ENCODE measurements at regions not wholly inside any gene's neighbourhood (a gene's known extent, or its start where the extent isn't known, plus 50 kb on each side); places are given as distances from the start of the nearest gene placed in this dataset.
"Not testable (repeated sequence)": the region's sequence is repeated elsewhere in the genome, so short reads cannot be mapped to it uniquely, and the experiment has no call there.

DNA sequence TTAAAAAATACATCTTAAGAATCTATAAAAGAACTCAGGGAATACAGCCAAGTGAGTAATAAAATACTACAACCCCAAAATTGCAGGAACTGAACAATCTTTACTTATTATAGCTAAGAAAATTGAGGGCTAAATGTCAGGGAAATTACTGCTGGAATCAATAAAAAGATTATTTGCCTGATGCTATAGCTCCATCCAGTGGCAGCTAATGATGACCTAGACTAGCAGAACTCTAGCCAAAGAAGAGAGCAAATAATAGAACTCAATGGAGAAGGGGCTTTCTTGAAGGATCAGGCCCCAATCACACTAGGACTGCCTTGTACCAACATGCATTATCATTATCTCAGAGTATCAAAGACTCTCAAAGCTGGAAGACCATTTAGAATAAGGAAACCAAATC is 85.0 kb upstream of the FAM241A start:
- peak in 1 of 2 donors; percentile 57 for DNase-seq

DNA sequence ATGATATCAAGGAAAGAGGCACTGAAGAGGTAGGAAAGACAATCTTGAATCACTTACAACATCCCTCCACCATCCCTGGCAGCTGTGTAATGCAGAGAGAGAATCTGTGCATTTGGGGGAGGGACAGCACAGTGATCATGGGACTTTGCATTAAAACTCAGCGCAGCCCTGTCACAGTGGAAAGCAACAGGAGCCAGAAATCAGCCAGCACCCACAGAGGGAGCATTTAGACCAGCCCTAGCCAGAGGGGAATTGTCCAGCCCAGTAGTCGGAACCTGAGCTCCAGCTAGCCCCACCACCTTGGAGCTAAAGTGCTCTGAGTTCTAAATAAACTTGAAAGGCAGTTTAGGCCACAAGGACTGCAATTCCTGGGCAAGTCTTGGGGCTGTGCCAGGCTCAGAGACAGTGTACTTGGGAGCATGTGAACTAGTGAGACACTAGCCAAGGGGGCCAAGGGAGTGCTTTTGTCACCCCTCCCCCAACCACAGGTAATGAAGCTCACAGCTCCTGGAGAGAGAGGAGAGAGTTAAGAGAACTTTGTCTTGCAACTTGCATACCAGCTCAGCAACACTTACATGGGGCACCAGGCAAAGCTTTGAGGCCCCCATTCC is 83.9 kb upstream of the FAM241A start:
- DNase-seq, result no peak

DNA sequence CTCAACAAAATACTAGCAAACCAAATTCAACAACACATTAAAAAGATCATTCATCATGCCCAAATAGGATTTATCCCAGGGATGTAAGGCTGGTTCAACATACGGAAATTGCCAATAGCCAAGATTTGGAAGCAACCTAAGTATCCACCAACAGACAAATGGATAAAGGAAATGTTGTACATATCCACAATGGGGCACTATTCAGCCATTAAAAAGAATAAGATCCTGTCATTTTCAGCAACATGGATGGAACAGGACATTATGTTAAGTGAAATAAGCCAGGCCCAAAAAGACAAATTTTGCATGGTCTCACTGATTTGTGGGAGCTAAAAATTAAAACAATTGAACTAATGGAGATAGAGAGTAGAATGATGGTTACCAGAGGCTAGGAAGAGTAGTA is 82.0 kb upstream of the FAM241A start:
- no peak for DNase-seq

DNA sequence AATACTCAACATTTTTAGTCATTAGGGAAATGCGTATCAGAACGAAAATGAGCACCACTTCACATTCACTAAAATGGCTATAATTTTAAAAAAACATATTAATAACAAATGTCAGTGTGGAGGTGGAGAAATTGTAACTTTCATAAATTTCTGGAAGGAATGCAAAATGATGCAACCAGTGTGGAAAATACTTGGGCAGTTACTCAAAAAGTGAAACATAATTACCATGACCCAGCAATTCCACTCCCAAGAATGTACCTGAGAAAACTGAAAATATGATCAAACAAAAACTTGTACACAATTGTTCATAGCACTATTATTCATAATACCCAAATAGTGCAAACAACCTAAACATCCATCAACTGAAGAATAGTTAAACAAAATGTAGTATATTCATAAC is 76.1 kb upstream of the FAM241A start:
- no peak for DNase-seq

DNA sequence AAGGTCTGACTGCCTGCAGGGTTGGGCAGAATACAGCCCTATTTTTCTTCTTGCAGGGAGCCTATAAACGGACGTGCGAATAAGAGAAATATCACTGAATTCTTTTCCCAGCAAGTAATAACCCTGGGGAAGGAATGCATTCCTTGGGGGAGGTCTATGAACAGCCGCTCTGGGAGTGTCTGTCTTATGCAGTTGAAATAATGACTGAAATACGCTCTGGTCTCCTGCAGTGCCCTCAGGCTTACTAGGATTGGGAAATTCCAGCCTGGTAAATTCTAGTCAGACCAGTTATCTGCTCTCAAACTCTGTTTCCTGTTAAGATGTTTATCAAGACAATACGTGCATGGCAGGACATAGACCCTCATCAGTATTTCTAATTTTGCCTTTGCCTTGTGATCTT is 72.1 kb upstream of the FAM241A start:
- DNase-seq, result no peak

DNA sequence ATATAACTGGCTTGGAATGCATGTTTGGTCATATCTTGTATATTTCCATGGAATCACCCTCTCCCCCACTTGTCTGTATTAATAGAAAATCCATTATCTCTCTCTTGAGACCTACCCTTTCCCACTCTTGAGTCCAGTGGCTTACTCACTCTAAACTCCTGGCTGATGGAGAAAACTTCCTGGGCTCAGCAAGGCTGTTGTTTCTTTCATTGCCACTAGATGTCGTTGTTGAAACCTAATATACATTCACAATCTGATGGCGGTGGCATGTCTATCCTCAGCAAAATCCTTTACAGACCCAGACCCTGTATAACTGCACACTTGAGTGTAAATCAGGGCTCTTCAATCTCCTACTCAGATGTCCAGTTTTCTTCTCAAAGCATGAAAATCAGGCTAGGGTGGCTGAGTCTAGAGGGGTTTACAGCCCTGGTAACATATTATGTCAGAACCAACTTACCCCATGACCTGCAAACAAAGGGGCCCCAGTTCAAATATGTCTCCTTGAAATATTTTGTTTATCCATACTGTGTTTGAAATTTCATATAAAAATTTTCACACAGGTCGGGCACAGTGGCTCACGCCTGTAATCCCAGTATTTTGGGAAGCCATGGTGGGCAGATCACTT is 70.0 kb upstream of the FAM241A start:
- peak; percentile 43 to 84 for DNase-seq

DNA sequence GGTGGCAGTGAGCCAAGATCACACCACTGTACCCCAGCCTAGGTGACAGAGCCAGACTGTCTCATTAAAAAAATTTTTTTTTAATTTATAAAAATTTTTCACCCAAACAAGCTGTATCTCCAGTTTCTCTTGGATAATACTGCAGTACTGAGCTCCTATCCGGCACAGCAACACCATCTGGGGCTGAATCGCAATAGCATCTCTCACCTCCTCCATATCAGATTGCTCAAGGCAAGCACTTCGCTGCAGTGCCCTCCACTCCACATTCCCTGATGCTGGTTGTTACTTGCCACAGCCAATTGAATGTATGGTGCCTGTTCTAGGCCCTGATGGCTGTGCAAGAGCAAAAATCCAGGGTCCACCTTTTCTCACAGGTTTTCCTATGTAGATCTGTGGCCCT is 69.3 kb upstream of the FAM241A start:
- DNase-seq, result peak in 1 of 2 donors; percentile 23

DNA sequence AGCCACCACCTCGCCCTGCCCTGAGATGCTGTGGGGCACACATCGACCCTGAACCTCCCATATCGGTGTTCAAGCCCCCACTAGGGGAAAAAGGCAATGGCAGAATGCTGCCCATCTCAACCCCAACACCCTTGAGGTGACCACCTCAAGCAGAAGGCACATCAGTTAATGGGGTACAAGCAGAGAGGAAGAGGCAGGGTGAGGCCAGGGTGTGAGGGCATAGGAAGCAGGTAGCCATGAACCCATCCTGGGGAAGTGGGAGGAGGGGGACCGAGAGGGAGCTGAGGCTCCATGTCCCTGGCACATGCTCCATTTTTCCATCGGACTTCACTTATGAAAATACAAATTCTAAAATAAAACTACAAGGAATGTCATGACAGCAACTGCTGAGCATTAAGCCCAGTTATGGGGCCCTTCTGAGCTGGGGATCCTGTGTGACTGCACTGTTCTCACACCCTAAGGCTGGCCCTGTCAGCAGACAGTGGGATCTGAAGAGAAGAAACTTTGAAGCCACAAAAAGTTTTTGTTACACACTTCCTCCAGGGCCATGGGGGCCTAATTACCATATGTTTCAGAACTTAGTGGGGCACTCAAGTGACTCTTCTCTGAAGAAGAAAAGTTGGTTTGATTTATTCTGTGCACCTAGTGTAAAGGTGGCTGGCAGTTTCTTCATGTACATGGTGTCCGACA is 68.2 kb upstream of the FAM241A start:
- no peak for DNase-seq

DNA sequence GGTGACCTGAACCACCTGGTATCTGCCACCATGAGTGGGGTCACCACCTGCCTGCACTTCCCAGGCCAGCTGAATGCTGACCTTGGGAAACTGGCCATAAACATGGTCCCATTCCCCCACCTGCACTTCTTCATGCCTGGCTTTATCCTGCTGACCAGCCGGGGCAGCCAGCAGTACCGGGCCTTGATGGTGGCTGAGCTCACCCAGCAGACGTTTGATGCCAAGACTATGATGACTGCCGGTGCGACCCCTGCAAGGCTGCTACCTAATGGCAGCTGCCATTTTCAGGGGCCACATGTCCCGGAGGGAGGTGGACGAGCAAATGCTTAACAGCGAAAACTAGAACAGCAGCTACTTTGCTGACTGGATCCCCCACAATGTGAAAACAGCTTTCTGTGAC is 67.5 kb upstream of the FAM241A start:
- DNase-seq, result no peak

DNA sequence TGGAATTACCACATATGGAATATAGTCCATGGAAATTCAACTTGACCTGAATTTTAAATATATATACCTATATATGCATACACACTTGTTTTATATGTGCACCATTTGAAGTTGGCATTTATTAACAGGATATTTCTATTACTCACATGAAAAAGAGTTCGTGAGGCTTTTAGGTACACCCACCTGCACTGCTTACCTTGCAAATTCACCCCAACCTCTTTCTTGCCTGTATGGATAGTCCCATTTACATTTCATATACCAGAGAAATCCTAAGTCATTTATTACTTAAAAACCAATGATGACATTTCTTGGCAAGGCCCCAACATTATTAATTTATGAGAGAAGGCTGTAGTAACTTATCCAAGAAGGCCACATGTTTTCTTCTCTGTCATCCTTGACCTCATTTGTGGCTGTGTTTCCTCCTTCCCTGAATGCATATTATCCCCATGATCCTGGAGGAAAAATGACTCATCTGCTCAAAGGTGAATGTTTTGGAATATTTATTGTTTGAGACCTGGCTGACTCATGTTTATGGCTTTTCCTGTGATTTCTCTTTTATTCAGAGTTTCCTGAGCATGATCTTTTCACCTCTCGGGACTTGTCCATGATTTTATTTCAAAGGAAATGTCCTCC is 62.2 kb upstream of the FAM241A start:
- DNase-seq, result no peak

DNA sequence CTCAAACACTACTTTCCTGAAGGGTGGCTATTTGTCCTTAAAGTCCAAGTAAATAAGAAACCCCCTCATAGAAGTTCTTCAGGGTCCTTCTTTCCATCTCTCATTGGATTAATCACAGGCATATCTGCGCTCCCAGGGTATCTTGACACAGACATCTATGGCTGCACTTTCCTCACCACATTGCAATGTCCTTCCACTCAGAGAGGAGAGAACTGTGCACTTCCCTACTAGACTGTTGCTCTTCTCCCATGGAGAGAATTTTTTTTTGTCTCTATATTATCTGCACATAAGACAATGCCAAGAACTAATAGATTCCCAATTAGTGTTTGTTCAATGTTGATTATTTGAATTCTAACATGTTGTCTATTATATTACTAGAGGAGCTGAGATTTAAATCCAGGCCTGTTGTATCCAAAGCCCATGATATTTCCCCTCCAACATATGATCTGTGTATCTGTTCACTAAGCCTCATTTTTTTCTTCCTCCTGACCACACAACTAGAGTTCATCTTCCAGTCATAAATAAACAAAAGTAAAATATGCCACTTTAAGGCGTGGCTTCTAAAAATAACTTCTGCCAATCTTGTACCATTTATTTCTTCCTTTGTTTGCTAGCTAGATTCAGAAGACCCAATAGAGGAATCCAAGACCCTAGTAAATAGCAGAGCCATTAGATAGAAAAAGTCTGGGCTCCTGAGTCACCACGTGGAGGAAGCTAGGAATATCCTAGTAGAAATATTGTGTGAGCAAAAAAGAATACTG is 61.5 kb upstream of the FAM241A start:
- no peak for DNase-seq

DNA sequence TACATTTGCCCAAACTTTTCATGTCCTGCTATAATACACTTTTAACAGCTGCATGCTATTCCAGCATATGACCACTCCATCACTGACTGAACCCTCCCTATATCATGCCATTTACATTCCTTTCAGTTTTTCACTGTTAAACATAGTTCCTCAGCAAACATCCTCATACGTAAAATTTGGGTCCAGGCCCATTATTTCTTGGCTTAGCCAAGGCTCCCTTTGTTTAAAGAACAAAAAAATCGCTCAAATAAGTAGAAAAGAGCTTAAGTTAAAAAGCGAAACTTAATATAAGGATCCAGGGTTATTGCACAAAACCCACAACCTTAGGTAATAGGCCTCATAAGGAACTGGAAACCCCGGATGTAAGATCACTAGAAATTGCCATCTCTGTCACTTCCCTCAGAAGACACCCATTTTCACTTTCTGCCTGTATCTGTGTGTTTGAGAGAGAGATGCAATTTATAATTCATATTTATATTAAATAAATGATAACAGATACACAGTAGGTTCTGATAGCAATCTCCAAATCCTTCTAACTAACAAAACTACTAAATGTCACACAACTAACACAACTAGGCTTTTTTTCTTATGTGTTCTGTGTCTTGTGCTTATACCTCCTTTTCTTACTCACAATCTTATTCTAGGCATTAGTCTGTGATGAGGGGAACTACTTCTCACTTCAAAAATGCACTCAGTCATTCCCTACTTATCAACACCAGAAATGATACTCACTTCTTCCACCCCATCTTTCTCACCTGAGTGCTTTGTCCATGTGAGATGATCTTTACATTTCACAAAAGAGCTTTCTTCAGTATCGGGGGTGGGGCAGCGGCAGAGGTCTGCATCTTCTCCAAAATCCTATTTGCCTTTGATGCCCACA is 59.9 kb upstream of the FAM241A start:
- peak; percentile 90 to 91 for DNase-seq

DNA sequence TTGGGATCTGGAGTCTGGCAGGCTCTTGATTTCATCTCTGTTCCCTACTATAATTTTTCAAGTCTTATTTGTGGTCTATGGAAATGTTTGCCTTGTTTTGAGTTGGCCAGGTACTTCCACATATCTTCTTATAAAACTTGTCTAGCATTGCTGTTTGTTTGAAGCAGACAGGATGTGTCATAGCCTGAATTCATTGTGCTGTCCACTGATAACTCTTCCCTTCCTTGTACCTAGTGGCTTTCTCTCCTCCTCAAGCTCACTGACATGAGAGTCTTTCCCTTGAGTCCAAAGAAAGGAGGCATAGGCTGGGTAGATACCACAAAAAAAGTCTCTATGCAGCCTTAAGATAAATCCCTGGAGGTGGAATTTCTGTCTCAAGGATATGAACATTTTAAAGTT is 59.2 kb upstream of the FAM241A start:
- DNase-seq, result no peak

DNA sequence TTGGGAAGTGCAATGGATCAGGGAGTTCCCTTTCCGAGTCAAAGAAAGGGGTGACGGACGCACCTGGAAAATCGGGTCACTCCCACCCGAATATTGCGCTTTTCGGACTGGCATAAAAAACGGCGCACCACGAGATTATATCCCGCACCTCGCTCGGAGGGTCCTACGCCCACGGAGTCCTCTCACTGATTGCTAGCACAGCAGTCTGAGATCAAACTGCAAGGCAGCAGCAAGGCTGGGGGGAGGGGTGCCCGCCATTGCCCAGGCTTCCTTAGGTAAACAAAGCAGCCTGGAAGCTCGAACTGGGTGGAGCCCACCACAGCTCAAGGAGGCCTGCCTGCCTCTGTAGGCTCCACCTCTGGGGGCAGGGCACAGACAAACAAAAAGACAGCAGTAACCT is 58.6 kb upstream of the FAM241A start:
- DNase-seq, result not testable (repeated sequence)

DNA sequence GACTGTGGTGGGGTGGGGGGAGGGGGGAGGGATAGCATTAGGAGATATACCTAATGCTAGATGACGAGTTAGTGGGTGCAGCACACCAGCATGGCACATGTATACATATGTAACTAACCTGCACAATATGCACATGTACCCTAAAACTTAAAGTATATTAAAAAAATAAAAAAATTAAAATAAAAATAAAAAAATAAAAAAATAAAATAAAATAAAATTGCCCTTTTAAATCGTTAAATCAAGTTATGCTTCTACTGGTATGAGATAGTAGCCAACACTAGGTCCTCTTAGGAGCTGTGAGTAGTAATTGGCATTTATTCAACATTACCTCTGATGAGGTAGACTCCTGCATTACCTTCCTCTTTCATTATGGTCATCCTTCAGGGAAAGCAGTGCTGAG is 52.9 kb upstream of the FAM241A start:
- not testable (repeated sequence) for DNase-seq

DNA sequence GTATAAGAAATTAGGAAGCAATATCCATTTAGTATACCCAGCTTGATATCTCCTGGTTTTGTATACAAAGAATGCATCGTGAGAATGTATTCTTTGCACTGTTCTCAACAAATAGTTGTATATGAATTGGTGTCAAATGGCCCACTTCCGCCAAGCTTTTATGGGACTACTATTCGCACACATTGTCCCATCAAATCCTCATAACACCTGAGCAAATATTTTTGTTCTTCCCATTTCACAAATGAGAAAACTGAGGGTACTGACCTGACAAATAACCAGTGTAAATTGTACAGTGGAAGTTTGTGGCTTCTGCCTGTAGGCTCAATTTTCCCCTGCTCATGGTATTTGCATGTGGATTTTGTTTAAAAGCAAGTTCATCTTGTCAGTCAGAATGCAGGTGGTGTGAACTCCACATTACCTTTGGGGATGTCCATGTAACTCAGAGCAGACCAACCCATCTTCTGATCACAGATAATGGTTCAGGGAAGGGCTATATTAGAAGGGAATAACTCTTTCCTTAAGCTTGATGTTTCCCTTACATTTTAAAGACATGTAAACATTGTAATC is 51.5 kb upstream of the FAM241A start:
- DNase-seq, result no peak

DNA sequence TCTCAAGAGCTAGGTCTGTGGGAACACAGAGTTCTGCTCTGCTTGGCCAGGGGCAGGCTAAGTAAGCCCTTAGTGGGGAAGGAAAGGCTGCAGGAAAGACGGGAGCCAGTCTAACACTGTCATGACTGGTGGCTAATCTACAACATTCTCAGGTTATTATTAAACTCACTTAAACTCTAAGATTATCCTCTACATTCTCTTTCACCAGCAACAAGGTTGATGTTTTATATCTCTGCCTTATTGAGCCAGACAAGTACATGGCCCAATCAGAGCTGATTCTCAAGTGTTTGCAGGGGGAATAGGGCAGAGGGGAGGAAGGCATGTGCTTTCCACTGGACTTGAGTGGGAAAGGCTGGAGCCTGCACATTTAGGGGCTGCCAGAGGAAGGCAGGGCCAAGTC is 50.9 kb upstream of the FAM241A start:
- no peak for DNase-seq

Data from inflammatory macrophage treated with lipopolysaccharide for 1 hour (primary cell).